Peyer's patch (tissue), 4 donors: ENCODE measurements at regions not wholly inside any gene's neighbourhood (a gene's known extent, or its start where the extent isn't known, plus 50 kb on each side); places are given as distances from the start of the nearest gene placed in this dataset.

Experiments used
- CTCF ChIP-seq, 6 experiments: fragments of 450-650 bp in 4 of 6; fragments of 200-600 bp in 2 of 6; sonication (generic) in 1 of 6; IDR thresholded peaks; one replicate each; pipeline ENCODE4 v1.5.1; 2017 to 2019; ENCODE audit warnings: antibody characterized with exemption in 6 of 6, mild to moderate bottlenecking in 3 of 6, moderate library complexity in 1 of 6
- POLR2A ChIP-seq, 2 donors: fragments of 450-650 bp; IDR thresholded peaks; one replicate each; pipeline ENCODE4 v1.5.1; 2017; ENCODE audit warnings: antibody characterized with exemption in 2 of 2, mild to moderate bottlenecking in 2 of 2, moderate library complexity in 2 of 2

- TF ChIP-seq POLR2A (IDR thresholded peaks at IDR 0.05) (no peak), CTCF (IDR thresholded peaks at IDR 0.05) (no peak)
Measured at GRCh38 chr4:133588306-133588705, 439.2 kb downstream of the PCDH10 start.
